HG03280 (cell line): ENCODE measurements at regions not wholly inside any gene's neighbourhood (a gene's known extent, or its start where the extent isn't known, plus 50 kb on each side); places are given as distances from the start of the nearest gene placed in this dataset.
"Not testable (repeated sequence)": the region's sequence is repeated elsewhere in the genome, so short reads cannot be mapped to it uniquely, and the experiment has no call there.

Experiments
- ATAC-seq: cut with Tn5 transposase; IDR thresholded peaks from one replicate; pipeline ENCODE4 v1.9.1; 2021; ENCODE audit warnings: mild to moderate bottlenecking, moderate library complexity; ENCODE audit not compliant: unreplicated experiment

- no peak for ATAC-seq
Observed at GRCh38 chr6:118719351-118720124, 68.1 kb upstream of the CEP85L start.

DNA sequence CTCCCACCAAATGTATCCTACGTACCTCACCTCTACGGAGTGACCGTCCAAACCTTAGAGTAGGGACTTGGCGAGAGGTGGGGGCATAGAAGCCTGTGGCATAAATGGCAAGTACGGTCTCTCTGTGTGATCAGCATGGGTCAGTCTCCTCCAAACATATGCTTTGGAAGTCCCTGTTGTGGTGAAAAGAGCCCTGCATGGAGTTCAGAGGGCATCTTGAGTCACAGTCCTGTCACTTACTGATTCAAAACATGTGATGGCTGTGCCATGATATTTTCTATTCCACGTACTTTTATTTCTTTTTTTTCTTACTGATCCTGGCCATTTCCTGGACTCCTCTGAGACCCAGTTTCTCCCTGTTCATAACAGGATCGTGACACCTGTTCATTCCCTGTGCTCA, 67.5 kb upstream of the CEP85L start:
- ATAC-seq = no peak

DNA sequence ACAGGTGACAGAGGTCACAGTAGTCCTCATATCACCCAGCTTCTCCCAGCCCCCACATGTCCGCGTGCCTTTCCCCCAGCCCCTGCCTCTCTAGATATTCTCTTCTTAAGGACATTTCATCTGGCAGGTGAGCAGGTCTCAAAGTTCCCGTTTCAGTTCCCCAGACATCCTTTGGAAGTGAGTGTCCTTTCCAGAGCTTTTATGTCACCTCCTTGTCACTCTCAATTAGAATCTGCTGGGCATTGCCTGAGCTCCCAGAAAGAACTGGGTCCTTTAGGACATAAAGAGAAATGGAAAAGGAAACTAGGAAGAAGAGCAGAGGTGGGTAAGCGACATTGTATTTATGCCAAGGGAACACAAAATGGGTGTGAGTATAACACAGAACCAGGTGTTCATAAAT, 66.9 kb upstream of the CEP85L start:
- ATAC-seq = no peak

GRCh38 chr6:118717106-118717505, 65.7 kb upstream of the CEP85L start:
- ATAC-seq = no peak

DNA sequence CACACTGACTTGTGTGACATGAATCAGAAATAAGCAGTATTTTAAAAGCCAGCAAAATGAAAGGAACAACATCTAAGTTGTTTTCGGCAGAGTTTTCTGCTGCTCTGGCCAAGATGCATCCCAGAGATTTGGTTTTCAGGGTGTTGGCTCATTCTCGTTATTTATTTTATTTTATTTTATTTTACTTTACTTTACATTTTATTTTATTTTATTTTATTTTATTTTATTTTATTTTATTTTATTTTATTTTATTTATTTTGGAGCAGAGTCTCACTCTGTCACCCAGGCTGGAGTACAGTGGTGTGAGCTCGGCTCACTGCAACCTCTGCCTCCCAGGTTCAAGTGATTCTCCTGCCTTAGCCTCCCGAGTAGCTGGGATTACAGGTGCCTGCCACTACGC, 64.5 kb upstream of the CEP85L start:
- not testable (repeated sequence) for ATAC-seq

DNA sequence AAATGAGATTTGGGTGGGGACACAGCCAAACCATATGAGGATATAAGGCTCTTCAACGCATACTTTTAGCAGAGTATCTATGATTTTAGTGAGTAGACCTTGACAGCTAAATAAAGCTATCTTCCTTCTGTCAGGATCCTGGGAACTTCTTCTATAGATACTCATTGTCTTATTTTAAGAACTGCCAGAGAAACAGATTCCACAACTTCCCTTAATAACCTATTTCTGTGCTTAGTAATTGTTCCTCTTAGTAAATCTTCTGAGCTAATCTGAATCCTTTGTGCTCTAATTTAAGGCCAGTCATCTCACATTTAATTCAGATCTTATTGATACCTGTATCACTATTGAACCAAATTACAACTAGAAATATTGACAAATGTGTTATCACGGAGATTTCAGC, 64.0 kb upstream of the CEP85L start:
- no peak for ATAC-seq

GRCh38 chr6:118714756-118715155, 63.4 kb upstream of the CEP85L start:
- no peak for ATAC-seq

- ATAC-seq = no peak
Observed at GRCh38 chr6:118712969-118713368, 61.6 kb upstream of the CEP85L start.

GRCh38 chr6:118710616-118711015, 59.2 kb upstream of the CEP85L start:
- ATAC-seq = no peak

DNA sequence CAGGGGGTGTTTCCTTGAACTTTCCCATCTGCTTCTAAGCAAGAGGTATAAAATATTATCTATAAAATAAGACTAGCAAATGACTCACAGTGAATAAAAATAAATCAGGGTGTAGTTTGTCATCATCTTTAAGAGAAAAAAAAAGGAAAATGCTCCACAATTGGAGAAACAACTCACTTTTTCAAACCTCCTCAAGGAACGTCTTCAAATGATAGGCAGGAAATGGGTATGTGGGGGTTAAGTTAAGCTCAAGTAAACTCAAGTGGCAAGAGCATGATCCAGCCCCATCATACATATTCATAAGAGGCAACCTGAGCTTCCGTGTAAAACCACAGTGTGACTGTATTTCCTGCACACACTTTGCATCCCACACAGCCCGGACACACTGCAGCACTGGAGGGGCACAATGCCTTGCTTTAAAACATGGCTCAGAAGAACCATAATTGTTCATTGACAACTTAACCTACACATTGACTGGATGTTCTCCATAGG, 58.5 kb upstream of the CEP85L start:
- ATAC-seq = peak; percentile 91

GRCh38 chr6:118708744-118709143, 57.4 kb upstream of the CEP85L start:
- ATAC-seq = peak; percentile 1

GRCh38 chr6:118708055-118708454, 56.7 kb upstream of the CEP85L start:
- no peak for ATAC-seq

- no peak for ATAC-seq
Observed at GRCh38 chr6:118706702-118707101, 55.3 kb upstream of the CEP85L start.

GRCh38 chr6:118705544-118706491, 54.4 kb upstream of the CEP85L start:
- peak; percentile 30 for ATAC-seq

DNA sequence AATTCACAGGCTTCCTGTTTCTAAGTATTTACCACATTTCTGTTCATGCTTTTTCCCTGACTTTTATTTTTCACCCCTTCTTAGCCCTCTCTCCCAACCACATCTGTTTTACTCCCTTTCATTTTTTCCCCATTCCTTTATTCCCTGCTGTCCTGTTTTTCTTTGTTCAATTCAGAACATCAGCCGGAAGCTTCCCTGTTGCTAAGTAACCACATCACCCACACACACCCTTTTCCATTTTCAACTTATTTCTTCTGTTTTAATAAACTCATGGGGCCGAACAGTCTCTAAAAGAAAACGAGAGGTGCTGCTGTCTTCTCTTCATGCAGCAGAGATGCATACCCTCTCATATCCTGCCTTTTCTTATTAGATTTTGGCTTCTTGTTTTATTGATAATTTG, 53.5 kb upstream of the CEP85L start:
- ATAC-seq = no peak

- ATAC-seq = not testable (repeated sequence)
Observed at GRCh38 chr6:118701260-118701659, 49.9 kb upstream of the CEP85L start.
